Transverse colon (tissue), 4 donors: ENCODE measurements at regions not wholly inside any gene's neighbourhood (a gene's known extent, or its start where the extent isn't known, plus 50 kb on each side); places are given as distances from the start of the nearest gene placed in this dataset.
A peak's percentile ranks its signal among the peaks of the same experiment; 100 is the strongest.

Experiments used
- DNase-seq: peaks from one replicate; pipeline ENCODE4 v3.0.0-alpha.2; 2019
- H3K27ac ChIP-seq, 4 donors: fragments of 200-600 bp; sonication (generic); 2 replicates each; pipeline ENCODE4 v1.5.1; 2016 to 2018; ENCODE audit warnings: inconsistent platforms in 4 of 4
- H3K27me3 ChIP-seq: fragments of 200-600 bp; sonication (generic); 2 replicates; pipeline ENCODE4 v1.5.1; 2017; ENCODE audit warnings: inconsistent platforms
- H3K36me3 ChIP-seq, 4 donors: fragments of 200-600 bp; sonication (generic); 2 replicates each; pipeline ENCODE4 v1.5.1; 2017 to 2019; ENCODE audit warnings: inconsistent platforms in 4 of 4
- H3K4me1 ChIP-seq, 4 donors: fragments of 200-600 bp; sonication (generic); 2 replicates each; pipeline ENCODE4 v1.5.1; 2017 to 2020; ENCODE audit warnings: inconsistent platforms in 4 of 4
- H3K4me3 ChIP-seq, 4 donors: fragments of 200-600 bp; sonication (generic); 1 replicate in 1 of 4; 2 replicates in 3 of 4; pipeline versions ENCODE4 v1.5.1 to v1.6.1; 2017 to 2019; ENCODE audit warnings: inconsistent platforms in 4 of 4
- H3K9me3 ChIP-seq, 2 donors: fragments of 200-600 bp; sonication (generic); 2 replicates each; pipeline ENCODE4 v1.5.1; 2017 to 2019; ENCODE audit warnings: inconsistent platforms in 2 of 2
- EP300 ChIP-seq: sonication (generic); formaldehyde crosslinking; IDR thresholded peaks from one replicate; pipeline ENCODE4 v1.6.1; 2017; ENCODE audit warnings: antibody characterized with exemption, low read depth
- POLR2A ChIP-seq: fragments of 450-650 bp; IDR thresholded peaks from one replicate; pipeline ENCODE4 v1.6.1; 2016; ENCODE audit warnings: antibody characterized with exemption, mild to moderate bottlenecking, moderate library complexity
- POLR2AphosphoS5 ChIP-seq, 3 donors: sonication (generic); formaldehyde crosslinking; IDR thresholded peaks; one replicate each; pipeline ENCODE4 v1.6.1; 2016; ENCODE audit warnings: antibody characterized with exemption in 3 of 3
- WGBS, 2 donors: methylation state at CpG; one replicate each; pipeline ENCODE4 v1.1.5; 2018; ENCODE audit warnings: low coverage in 1 of 2; 5-methylcytosine and 5-hydroxymethylcytosine counted together
- in situ Hi-C, 4 donors: fragments of 200-750 bp; cut with MboI; loops; one replicate each; pipeline versions ENCODE4 v1.15.0 to v1.15.1; 2017; ENCODE audit warnings: low sequenced_read_pairs in 3 of 4, low pct_ligation_motif_present in 1 of 4, low pct_unique_long_range_greater_than_20kb in 1 of 4
- intact Hi-C: fragments of 100-400 bp; cut with DNase I; formaldehyde crosslinking; loops from one replicate; pipeline ENCODE4 v1.15.1; 2023; ENCODE audit warnings: low total_unique reads
- TF ChIP-seq, protein P1 (sequence below), 5 experiments: fragments of 200-600 bp in 3 of 5; fragments of 450-650 bp in 2 of 5; sonication (generic) in 3 of 5; IDR thresholded peaks; 1 replicate in 2 of 5; 2 replicates in 3 of 5; pipeline ENCODE4 v1.5.1; 2016 to 2017; ENCODE audit warnings: antibody characterized with exemption in 5 of 5, inconsistent platforms in 3 of 5, mild to moderate bottlenecking in 2 of 5, moderate library complexity in 1 of 5

GRCh38 chr11:131168839-131169713 lies 201.3 kb upstream of the NTM start:
- no peak for DNase-seq
- peak overlapping the region in 2 of 4 donors; percentile 41 to 51 for H3K27ac ChIP-seq
- H3K4me1 ChIP-seq = no peaks in the 10 kb centered on the region
- H3K4me3 ChIP-seq = no peak overlapping the region
- in situ Hi-C loops (no loop called here), intact Hi-C loops (no loop called here)
- no peaks in the 10 kb centered on the region for H3K27me3 ChIP-seq
- WGBS, 2 donors = 70 to 71% methylated on average over 3 to 5 of the region's 5 CpGs
- no peaks in the 10 kb centered on the region for H3K36me3 ChIP-seq
- TF ChIP-seq POLR2AphosphoS5 (IDR thresholded peaks at IDR 0.05) (no peak), POLR2A (no peak), EP300 (no peak)
- TF ChIP-seq, protein P1, sequence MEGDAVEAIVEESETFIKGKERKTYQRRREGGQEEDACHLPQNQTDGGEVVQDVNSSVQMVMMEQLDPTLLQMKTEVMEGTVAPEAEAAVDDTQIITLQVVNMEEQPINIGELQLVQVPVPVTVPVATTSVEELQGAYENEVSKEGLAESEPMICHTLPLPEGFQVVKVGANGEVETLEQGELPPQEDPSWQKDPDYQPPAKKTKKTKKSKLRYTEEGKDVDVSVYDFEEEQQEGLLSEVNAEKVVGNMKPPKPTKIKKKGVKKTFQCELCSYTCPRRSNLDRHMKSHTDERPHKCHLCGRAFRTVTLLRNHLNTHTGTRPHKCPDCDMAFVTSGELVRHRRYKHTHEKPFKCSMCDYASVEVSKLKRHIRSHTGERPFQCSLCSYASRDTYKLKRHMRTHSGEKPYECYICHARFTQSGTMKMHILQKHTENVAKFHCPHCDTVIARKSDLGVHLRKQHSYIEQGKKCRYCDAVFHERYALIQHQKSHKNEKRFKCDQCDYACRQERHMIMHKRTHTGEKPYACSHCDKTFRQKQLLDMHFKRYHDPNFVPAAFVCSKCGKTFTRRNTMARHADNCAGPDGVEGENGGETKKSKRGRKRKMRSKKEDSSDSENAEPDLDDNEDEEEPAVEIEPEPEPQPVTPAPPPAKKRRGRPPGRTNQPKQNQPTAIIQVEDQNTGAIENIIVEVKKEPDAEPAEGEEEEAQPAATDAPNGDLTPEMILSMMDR (IDR thresholded peaks at IDR 0.05) = no peak
- no peaks in the 10 kb centered on the region for H3K9me3 ChIP-seq

DNA sequence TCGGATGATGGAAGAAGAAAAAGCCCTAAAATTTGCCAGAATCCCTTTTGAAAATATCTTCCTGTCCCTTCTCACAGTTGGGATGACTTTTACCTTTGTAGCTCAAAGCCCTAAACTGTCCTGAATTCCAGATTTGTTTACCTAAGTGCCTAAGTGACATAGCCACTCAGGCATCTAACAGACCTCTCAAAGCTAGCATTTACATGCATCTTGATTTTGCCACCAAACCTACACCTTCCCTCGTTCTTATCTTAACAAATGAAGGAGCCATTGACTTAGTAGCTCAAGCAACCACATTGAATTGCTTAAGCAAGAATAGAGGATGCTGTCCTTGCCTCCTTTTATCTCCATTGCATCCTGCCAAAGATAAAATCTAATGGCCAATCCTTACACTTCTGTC lies 198.4 kb upstream of the NTM start:
- in situ Hi-C loops (no loop called here), intact Hi-C loops (no loop called here)
- DNase-seq = no peak
- no peaks in the 10 kb centered on the region for H3K4me1 ChIP-seq
- no peak overlapping the region for H3K27ac ChIP-seq
- no peaks in the 10 kb centered on the region for H3K36me3 ChIP-seq
- no peak overlapping the region for H3K4me3 ChIP-seq
- no peaks in the 10 kb centered on the region for H3K9me3 ChIP-seq
- TF ChIP-seq POLR2AphosphoS5 (IDR thresholded peaks at IDR 0.05) (no peak), POLR2A (no peak), EP300 (no peak)
- TF ChIP-seq, protein P1 (IDR thresholded peaks at IDR 0.05) = no peak
- WGBS, 2 donors = 51 to 64% methylated on average over 2 of the region's 2 CpGs
- H3K27me3 ChIP-seq = no peaks in the 10 kb centered on the region

- Histone ChIP-seq H3K9me3 (no peaks in the 10 kb centered on the region), H3K4me1 (no peaks in the 10 kb centered on the region), H3K27me3 (no peaks in the 10 kb centered on the region), H3K4me3 (no peak overlapping the region), H3K36me3 (no peaks in the 10 kb centered on the region), H3K27ac (peak overlapping the region in 2 of 4 donors; percentile 16 to 25)
- WGBS, 2 donors = 47 to 49% methylated on average over 3 to 11 of the region's 11 CpGs
- intact Hi-C loops = no loop called here
- in situ Hi-C loops = no loop called here
- no peak for DNase-seq
- TF ChIP-seq EP300 = no peak
Measured at GRCh38 chr11:131178020-131178419, 192.4 kb upstream of the NTM start.

GRCh38 chr11:131178596-131178995 lies 191.8 kb upstream of the NTM start:
- Histone ChIP-seq H3K9me3 (no peaks in the 10 kb centered on the region), H3K27ac (peak overlapping the region in 2 of 4 donors; percentile 16 to 25), H3K4me1 (no peaks in the 10 kb centered on the region), H3K36me3 (no peaks in the 10 kb centered on the region), H3K4me3 (no peak overlapping the region), H3K27me3 (no peaks in the 10 kb centered on the region)
- intact Hi-C loops (no loop called here), in situ Hi-C loops (no loop called here)
- no peak for DNase-seq
- WGBS, 2 donors = 74 to 100% methylated on average over 1 to 3 of the region's 3 CpGs
- TF ChIP-seq POLR2A (no peak), POLR2AphosphoS5 (IDR thresholded peaks at IDR 0.05) (no peak), EP300 (no peak)
- TF ChIP-seq, protein P1 (IDR thresholded peaks at IDR 0.05) = no peak
